ENCODE measurements at regions not wholly inside any gene's neighbourhood (a gene's known extent, or its start where the extent isn't known, plus 50 kb on each side); places are given as distances from the start of the nearest gene placed in this dataset.

- H4K8ac ChIP-seq (ENCODE audit: extremely low read depth, insufficient read depth, low read length), result no peak overlapping the region
- no peak overlapping the region for H3K4me3 ChIP-seq (ENCODE audit: extremely low read depth in 1 of 4, insufficient read depth in 2 of 4, low read depth in 3 of 4, low read length in 4 of 4)
- no peak overlapping the region for H4K91ac ChIP-seq (replicated peaks; ENCODE audit: insufficient read length, low read length)
- DNase-seq (ENCODE audit: low read depth in 1 of 2, low spot score in 2 of 2), result no peak
- no peaks in the 10 kb centered on the region for H3K4me1 ChIP-seq (replicated peaks in 1 of 4; ENCODE audit: control insufficient read depth in 3 of 4, insufficient read depth in 4 of 4, low read length in 3 of 4)
- H2BK20ac ChIP-seq (ENCODE audit: low read length), result no peak overlapping the region
- ChIA-PET POLR2A (ENCODE audit: partially characterized antibody) (no interaction called here), CTCF (ENCODE audit: partially characterized antibody) (no interaction called here)
- H2AFZ ChIP-seq (ENCODE audit: low read length), result no peak overlapping the region
- no peaks in the 10 kb centered on the region for H3K36me3 ChIP-seq (ENCODE audit: control insufficient read depth in 2 of 4, insufficient read depth in 4 of 4, low read length in 3 of 4)
- H3K14ac ChIP-seq (ENCODE audit: insufficient read length), result no peak overlapping the region
- no peaks in the 10 kb centered on the region for H3K23me2 ChIP-seq (ENCODE audit: low read depth, low read length)
- H2BK5ac ChIP-seq (ENCODE audit: low read depth, low read length), result no peak overlapping the region
- no peak overlapping the region for H3K4ac ChIP-seq (replicated peaks; ENCODE audit: insufficient read length, low read depth, low read length)
- 63% methylated on average over 2 of the region's 2 CpGs; no CpG with 5 or more reads in 1 of the 2 experiments for WGBS, 2 experiments (ENCODE audit: extremely low coverage in 1 of 2, insufficient coverage in 1 of 2, insufficient read length in 1 of 2, insufficient replicate concordance in 2 of 2, low coverage in 1 of 2, low lambda C conversion rate in 2 of 2, missing lambda C conversion rate in 1 of 2)
- no peaks in the 10 kb centered on the region for H3K27me3 ChIP-seq (replicated peaks in 1 of 4; ENCODE audit: control insufficient read depth in 3 of 4, extremely low read depth in 1 of 4, insufficient read depth in 3 of 4, low read length in 3 of 4)
- H4K20me1 ChIP-seq (replicated peaks in 1 of 2; ENCODE audit: control insufficient read depth in 1 of 2, insufficient read depth in 2 of 2, low read length in 2 of 2), result no peaks in the 10 kb centered on the region
- H3K27ac ChIP-seq (ENCODE audit: low read depth, low read length), result no peak overlapping the region
- no peak overlapping the region for H3K18ac ChIP-seq (ENCODE audit: extremely low read depth, low read length)
- H4K5ac ChIP-seq (ENCODE audit: insufficient read length, low read depth, low read length), result no peak overlapping the region
- no peak overlapping the region for H2BK120ac ChIP-seq (replicated peaks; ENCODE audit: low read depth, low read length)
- H3K56ac ChIP-seq (replicated peaks; ENCODE audit: insufficient read length, low read depth, low read length), result no peak overlapping the region
- H2BK15ac ChIP-seq (ENCODE audit: low read length), result no peak overlapping the region
- H3K23ac ChIP-seq (ENCODE audit: insufficient read length), result no peak overlapping the region
- no peak overlapping the region for H2BK12ac ChIP-seq (ENCODE audit: low read depth, low read length)
- H3K79me2 ChIP-seq (ENCODE audit: control insufficient read depth in 1 of 2, insufficient read depth in 2 of 2, low read length in 2 of 2), result no peaks in the 10 kb centered on the region
- no peak for FAIRE-seq
- no peaks in the 10 kb centered on the region for H3K79me1 ChIP-seq (ENCODE audit: low read depth, low read length)
- H3K9ac ChIP-seq (replicated peaks in 1 of 4; ENCODE audit: extremely low read depth in 1 of 4, low read depth in 3 of 4, low read length in 3 of 4), result no peak overlapping the region
- H2AK5ac ChIP-seq (ENCODE audit: low read depth, low read length), result no peak overlapping the region
- no peak overlapping the region for H3K4me2 ChIP-seq (ENCODE audit: insufficient read depth in 1 of 2, low read depth in 2 of 2, low read length in 2 of 2)
- H3K9me3 ChIP-seq (ENCODE audit: insufficient read depth in 2 of 2, low read depth in 1 of 2, low read length in 1 of 2), result no peaks in the 10 kb centered on the region
- TF ChIP-seq SRF (IDR thresholded peaks at IDR 0.05; ENCODE audit: low read depth, low read length) (no peak), TAF1 (IDR thresholded peaks at IDR 0.05; ENCODE audit: low read depth, low read length) (no peak), MAFK (IDR thresholded peaks at IDR 0.05; ENCODE audit: low read depth, low read length) (no peak)
Observed at GRCh38 chr5:93921001-93921400, 179.6 kb upstream of the POU5F2 start.

Measured in H1 (cell line).